OCI-LY3 (cell line): ENCODE measurements at regions not wholly inside any gene's neighbourhood (a gene's known extent, or its start where the extent isn't known, plus 50 kb on each side); places are given as distances from the start of the nearest gene placed in this dataset.

ENCODE experiments used
- H2AFZ ChIP-seq: fragments of 200-600, 300-600 bp; shearing (Covaris generic); 2 replicates; pipeline ENCODE4 v1.6.0; 2014; ENCODE audit warnings: antibody characterized with exemption, low read depth, low read length
- H3K27ac ChIP-seq: fragments of 200-600, 300-600 bp; sonication (generic); 2 replicates; pipeline ENCODE4 v1.5.1; 2014; ENCODE audit warnings: mild to moderate bottlenecking, low read length, moderate library complexity, mixed read lengths
- H3K27me3 ChIP-seq: fragments of 200-600, 300-600 bp; sonication (generic); 2 replicates; pipeline ENCODE4 v1.6.1; 2014; ENCODE audit warnings: low read depth, low read length, mixed read lengths
- H3K36me3 ChIP-seq: fragments of 200-600, 300-600 bp; sonication (generic); replicated peaks from 2 replicates; pipeline ENCODE3; 2014; ENCODE audit warnings: low read depth, low read length, mixed read lengths
- H3K4me1 ChIP-seq: fragments of 300-600, 200-600 bp; sonication (generic); 2 replicates; pipeline ENCODE4 v1.6.1; 2014; ENCODE audit warnings: low read length, mixed read lengths
- H3K4me2 ChIP-seq: fragments of 200-600, 300-600 bp; sonication (generic); 2 replicates; pipeline ENCODE4 v1.6.1; 2014; ENCODE audit warnings: low read length, mixed read lengths
- H3K4me3 ChIP-seq: fragments of 300-600, 200-600 bp; sonication (generic); 2 replicates; pipeline ENCODE4 v1.5.1; 2014; ENCODE audit warnings: antibody characterized with exemption, mild to moderate bottlenecking, low read length, moderate library complexity
- H3K79me2 ChIP-seq: fragments of 300-600, 200-600 bp; shearing (Covaris generic); 2 replicates; pipeline ENCODE4 v1.6.1; 2014; ENCODE audit warnings: mild to moderate bottlenecking, low read length, mixed read lengths
- H3K9ac ChIP-seq: fragments of 300-600, 200-600 bp; shearing (Covaris generic); 2 replicates; pipeline ENCODE4 v1.6.0; 2014; ENCODE audit warnings: mild to moderate bottlenecking, low read length, moderate library complexity
- H3K9me3 ChIP-seq: fragments of 200-600, 300-600 bp; shearing (Covaris generic); 2 replicates; pipeline ENCODE4 v1.6.1; 2014; ENCODE audit warnings: low read length, mixed read lengths; ENCODE audit not compliant: insufficient read depth
- H4K20me1 ChIP-seq: fragments of 200-600, 300-600 bp; sonication (generic); 2 replicates; pipeline ENCODE4 v1.6.1; 2016; ENCODE audit warnings: low read length, mixed read lengths; ENCODE audit not compliant: insufficient read depth
- EZH2phosphoT487 ChIP-seq: fragments of 200-600 bp; shearing (Covaris generic); IDR thresholded peaks from 2 replicates; pipeline ENCODE4 v1.6.1; 2018; ENCODE audit warnings: antibody characterized with exemption, mixed run types, low read depth
- TF ChIP-seq, protein P1 (sequence below): fragments of 200-600, 300-600 bp; sonication (generic); IDR thresholded peaks from 2 replicates; pipeline ENCODE4 v1.5.1; 2014; ENCODE audit warnings: antibody characterized with exemption, low read length, low read depth

DNA sequence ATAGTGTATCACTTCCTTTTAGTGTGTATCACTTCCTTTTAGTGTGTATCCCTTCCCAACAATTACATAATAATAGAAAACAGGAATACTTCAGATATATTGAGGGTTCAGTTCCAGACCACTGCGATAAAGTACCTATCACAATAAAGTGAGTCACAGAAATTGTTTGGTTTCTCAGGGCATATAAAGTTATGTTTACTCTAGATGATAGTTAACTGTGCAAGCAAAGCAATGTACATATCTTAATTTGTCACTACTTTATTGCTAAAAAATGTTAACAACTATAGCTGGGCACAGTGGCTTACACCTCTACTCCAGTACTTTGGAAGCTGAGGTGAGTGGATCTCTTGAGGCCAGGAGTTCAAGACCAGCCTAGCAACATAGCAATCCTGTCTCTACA lies 938.4 kb downstream of the CCSER2 start:
- Histone ChIP-seq H4K20me1 (no peaks in the 10 kb centered on the region), H3K79me2 (no peaks in the 10 kb centered on the region), H3K27ac (no peak overlapping the region), H3K27me3 (no peaks in the 10 kb centered on the region), H3K9me3 (no peaks in the 10 kb centered on the region), H3K4me3 (no peak overlapping the region), H2AFZ (no peak overlapping the region), H3K9ac (no peak overlapping the region), H3K4me2 (no peak overlapping the region), H3K36me3 (no peaks in the 10 kb centered on the region), H3K4me1 (no peaks in the 10 kb centered on the region)
- no peak for TF ChIP-seq EZH2phosphoT487

DNA sequence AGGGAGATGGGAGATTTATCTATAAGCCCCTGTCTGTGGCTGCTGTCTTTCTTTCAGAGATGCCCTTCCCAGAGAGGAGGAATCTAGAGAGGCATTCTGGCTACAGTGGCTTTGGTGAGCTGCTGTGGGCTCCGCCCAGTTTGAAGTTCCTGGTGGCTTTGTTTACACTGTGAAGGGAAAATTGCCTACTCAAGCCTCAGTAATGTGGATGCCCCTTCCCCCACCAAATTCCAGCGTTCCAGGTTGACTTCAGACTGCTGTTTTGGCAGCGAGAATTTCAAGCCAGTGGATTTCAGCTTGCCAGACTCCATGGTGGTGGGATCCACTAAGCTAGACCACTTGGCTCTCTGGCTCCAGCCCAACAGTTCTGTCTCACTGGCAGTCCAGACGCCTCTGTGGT lies 951.6 kb downstream of the CCSER2 start:
- Histone ChIP-seq H3K36me3 (no peaks in the 10 kb centered on the region), H3K4me3 (no peak overlapping the region), H3K27ac (no peak overlapping the region), H3K4me1 (no peaks in the 10 kb centered on the region), H3K79me2 (no peaks in the 10 kb centered on the region), H3K9ac (no peak overlapping the region), H2AFZ (no peak overlapping the region), H4K20me1 (no peaks in the 10 kb centered on the region), H3K27me3 (no peaks in the 10 kb centered on the region), H3K4me2 (no peak overlapping the region), H3K9me3 (no peaks in the 10 kb centered on the region)
- TF ChIP-seq, protein P1, sequence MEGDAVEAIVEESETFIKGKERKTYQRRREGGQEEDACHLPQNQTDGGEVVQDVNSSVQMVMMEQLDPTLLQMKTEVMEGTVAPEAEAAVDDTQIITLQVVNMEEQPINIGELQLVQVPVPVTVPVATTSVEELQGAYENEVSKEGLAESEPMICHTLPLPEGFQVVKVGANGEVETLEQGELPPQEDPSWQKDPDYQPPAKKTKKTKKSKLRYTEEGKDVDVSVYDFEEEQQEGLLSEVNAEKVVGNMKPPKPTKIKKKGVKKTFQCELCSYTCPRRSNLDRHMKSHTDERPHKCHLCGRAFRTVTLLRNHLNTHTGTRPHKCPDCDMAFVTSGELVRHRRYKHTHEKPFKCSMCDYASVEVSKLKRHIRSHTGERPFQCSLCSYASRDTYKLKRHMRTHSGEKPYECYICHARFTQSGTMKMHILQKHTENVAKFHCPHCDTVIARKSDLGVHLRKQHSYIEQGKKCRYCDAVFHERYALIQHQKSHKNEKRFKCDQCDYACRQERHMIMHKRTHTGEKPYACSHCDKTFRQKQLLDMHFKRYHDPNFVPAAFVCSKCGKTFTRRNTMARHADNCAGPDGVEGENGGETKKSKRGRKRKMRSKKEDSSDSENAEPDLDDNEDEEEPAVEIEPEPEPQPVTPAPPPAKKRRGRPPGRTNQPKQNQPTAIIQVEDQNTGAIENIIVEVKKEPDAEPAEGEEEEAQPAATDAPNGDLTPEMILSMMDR = no peak

DNA sequence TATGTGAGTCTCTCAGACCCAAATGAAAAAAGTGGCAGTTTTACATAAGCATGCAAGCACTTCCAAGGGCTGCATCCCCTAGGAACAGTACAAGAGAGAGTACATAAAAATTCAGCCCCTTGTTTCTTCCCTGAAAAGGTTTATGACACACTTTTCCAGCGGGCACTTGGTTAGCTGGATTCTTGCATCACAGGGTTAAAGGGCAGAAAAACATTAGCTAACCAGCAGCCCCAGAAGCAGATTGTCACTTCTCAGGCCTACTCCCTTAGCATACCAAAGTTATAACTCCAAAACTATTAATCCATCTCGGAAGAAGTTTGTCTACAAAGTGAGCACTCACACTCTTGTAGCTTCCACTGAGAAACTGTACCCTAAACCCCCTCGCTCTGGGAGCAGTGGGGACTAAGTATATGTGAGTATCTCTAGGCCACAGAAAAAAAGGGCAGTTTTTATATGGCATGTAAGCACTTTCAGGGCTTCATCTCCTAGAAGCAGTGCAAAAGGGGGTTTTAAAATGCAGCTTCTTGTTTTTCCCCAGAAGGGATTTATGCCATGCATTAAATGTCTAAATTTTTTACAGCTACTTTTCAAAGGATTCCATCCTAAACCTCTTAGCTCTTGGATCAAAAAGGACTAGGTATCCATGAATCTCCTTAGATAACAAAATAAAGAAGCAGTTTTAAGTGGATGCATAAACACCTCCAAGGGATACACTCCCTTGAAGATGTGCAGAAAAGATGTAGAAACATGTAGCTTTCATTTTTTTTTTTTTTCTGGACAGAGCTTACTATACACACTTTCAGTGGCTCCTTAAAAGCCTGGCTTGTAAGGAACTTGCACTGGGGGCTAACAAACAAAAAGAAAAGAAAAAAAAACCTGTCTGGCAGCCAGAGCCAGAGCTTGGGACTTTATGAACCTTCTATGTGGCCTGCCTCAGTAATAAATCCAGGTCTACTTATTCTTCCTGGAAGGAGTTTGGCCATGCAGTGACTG lies 956.7 kb downstream of the CCSER2 start:
- no peaks in the 10 kb centered on the region for H3K9me3 ChIP-seq
- no peak for TF ChIP-seq EZH2phosphoT487
- TF ChIP-seq, protein P1 = no peak
- no peak overlapping the region for H3K9ac ChIP-seq
- H4K20me1 ChIP-seq = no peaks in the 10 kb centered on the region
- H3K4me1 ChIP-seq = no peaks in the 10 kb centered on the region
- H3K27ac ChIP-seq = no peak overlapping the region
- no peak overlapping the region for H3K4me3 ChIP-seq
- H2AFZ ChIP-seq = no peak overlapping the region
- H3K4me2 ChIP-seq = no peak overlapping the region
- no peaks in the 10 kb centered on the region for H3K79me2 ChIP-seq
- H3K27me3 ChIP-seq = no peaks in the 10 kb centered on the region
- H3K36me3 ChIP-seq = no peaks in the 10 kb centered on the region

DNA sequence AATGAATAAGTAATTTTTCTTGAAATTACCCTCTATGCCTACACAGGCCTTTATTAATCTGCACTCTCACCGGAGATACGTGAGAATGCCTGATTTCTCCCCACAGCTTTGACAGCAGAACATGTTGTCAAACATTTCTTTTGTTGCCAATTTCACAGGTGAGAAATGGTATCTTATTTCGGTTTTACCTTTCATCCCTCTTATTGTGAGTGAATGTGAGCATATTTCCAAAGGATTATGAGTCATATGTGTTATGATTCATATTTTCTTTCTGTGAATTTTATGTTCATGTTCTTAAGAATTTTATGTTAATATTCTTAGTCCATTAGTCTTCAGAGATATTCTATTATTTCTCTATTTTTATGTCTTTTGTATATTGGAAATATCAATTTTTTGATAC lies 965.1 kb downstream of the CCSER2 start:
- no peak overlapping the region for H3K4me3 ChIP-seq
- no peak overlapping the region for H2AFZ ChIP-seq
- no peaks in the 10 kb centered on the region for H4K20me1 ChIP-seq
- no peaks in the 10 kb centered on the region for H3K79me2 ChIP-seq
- no peaks in the 10 kb centered on the region for H3K36me3 ChIP-seq
- H3K4me1 ChIP-seq = no peaks in the 10 kb centered on the region
- TF ChIP-seq, protein P1 = no peak
- TF ChIP-seq EZH2phosphoT487 = no peak
- H3K27me3 ChIP-seq = no peaks in the 10 kb centered on the region
- H3K9ac ChIP-seq = no peak overlapping the region
- no peaks in the 10 kb centered on the region for H3K9me3 ChIP-seq
- H3K27ac ChIP-seq = no peak overlapping the region
- H3K4me2 ChIP-seq = no peak overlapping the region
